NCI-H2029 treated with DMSO at 0.1 percent for 48 hours (cell line): ENCODE measurements at regions not wholly inside any gene's neighbourhood (a gene's known extent, or its start where the extent isn't known, plus 50 kb on each side); places are given as distances from the start of the nearest gene placed in this dataset.

Source experiments
- DNase-seq: peaks from one replicate; lab custom pipeline; 2025; lab: John Stamatoyannopoulos, UW

GRCh38 chr6:105587349-105588122, 184.7 kb upstream of the PREP start:
- DNase-seq, result no peak

DNA sequence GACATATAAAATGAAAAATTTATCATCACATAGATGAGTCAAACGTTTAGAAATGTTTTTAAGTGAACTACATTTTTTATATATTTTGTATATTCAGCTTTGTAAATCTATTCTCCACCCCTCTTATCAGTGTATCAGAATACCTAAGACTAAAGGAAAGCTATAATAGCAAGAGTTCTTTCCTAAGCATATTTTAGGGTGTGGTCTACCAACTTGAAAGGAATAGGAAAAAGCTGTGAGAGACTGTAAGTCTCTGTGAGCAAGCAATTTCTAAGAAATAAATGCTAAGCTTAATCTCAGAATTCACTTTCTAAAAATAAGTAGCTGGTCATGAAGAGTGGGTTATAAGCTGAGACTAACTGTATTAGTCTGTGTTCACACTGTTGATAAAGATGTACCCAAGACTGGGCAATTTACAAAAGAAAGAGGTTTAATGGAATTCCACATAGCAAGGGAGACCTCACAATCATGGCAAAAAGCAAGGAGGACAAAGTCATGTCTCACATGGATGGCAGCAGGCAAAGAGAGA, 175.4 kb upstream of the PREP start:
- no peak for DNase-seq

- no peak for DNase-seq
Measured at GRCh38 chr6:105573556-105573955, 170.7 kb upstream of the PREP start.

GRCh38 chr6:105573138-105573537, 170.3 kb upstream of the PREP start:
- no peak for DNase-seq

- no peak for DNase-seq
Measured at GRCh38 chr6:105570416-105570815, 167.5 kb upstream of the PREP start.

DNA sequence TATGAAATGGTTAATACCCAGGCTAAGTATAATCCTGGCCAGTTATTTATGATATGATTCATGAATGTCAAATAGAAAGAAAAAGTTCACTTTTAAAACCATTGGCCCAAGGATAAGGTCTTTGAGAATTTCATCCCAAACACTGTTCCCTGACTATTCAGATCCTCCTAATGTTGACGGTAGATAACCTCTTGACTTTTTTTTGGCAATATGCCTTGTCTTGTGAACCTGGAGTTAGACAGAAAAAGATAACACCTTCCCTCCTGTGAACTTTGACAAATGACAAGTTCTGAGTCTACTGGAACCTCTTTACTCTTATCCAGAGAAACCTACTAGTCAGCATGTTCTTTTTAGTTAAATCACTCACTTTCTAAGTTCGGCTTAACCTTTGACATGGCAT, 166.8 kb upstream of the PREP start:
- no peak for DNase-seq

DNA sequence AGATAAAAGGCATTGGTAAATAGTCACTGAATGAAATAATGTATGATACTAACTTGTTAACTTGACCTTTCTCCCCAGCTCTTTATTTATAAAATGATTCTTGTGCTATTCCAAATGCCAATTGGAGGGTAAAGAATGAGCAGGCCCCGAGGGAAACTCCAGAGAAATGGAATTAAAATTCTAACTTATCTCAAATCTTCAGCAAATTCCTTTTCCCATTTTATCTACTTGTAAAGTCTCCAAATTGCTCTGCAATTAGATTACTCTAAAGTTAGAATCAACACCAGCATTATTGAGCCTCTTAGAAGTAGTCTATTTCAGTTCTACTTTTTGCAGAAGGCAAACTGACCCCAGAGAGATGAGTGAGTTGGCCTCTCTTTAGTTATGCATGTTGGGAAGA, 165.9 kb upstream of the PREP start:
- DNase-seq, result no peak

- no peak for DNase-seq
Measured at GRCh38 chr6:105568142-105568541, 165.3 kb upstream of the PREP start.

DNA sequence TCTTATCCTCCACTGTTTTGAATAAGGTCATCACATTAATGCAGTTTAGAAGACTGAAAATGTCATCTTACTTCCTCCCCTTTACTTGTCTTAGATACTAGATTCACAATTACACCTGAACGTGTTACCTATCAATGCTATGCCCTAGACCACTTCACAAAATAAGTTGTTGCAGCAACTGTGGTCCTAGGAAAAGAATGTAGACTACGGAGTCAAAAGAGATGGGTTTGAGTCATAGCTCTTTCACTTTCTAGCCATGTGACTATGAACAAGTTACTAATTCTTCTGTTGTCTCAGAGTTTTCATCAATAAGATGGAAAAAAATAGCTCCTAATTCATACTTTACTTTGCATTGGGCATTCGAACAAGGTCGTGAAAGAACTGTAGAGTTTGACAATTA, 164.3 kb upstream of the PREP start:
- no peak for DNase-seq

DNA sequence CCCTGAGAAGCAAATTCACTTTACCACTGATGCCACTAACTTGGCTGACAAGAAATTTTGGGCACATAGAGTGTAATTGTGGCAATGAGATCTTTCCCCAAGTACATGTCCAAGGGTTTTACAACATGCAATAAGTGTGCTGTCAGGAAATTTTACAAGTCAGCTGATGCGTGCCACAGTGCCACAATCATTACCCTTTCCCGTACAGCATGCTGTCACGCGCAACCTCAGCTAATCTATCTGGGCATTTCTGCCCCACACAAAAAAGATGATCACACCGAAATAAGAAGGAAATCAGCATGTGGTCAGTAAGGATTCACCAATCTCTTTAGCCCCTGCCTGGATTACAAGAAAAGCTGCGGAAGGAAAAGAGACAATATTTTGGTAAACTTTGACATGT, 163.6 kb upstream of the PREP start:
- DNase-seq, result no peak

DNA sequence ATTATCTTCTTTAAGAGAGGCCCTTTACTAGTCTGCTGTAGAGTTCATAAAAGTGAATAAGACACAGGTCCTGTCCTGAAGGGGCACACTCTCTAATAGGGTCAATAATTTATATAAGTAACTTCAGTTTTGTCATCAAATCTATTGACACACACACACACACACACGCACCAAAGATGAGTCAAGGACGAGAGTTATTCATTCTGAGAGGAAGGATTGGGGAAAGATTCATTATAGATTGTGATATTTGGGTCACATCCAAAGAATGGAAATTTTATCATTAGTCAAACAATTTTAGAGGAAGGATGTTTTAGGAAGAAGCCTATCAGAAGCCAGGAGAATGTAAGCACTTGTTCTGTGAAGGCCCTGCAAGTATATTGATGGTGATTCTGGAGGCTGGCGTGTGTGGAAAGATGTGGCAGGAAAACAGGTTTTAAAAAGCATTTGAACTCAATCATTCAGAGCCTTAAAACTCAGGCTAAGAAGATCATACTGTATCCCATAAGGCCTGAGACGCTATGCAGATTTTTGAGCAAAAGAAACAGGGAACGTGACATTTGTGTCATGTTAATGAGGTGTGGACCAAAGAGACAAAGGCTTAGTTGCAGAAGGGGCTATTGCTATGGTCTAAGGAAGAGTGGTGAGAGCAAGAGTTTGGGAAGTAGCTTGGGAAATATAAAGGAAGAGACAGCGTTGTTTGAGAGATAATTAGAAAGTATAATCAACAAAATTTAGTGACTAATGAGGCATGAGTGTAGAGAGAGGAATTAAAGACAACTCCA, 161.4 kb upstream of the PREP start:
- DNase-seq, result no peak

DNA sequence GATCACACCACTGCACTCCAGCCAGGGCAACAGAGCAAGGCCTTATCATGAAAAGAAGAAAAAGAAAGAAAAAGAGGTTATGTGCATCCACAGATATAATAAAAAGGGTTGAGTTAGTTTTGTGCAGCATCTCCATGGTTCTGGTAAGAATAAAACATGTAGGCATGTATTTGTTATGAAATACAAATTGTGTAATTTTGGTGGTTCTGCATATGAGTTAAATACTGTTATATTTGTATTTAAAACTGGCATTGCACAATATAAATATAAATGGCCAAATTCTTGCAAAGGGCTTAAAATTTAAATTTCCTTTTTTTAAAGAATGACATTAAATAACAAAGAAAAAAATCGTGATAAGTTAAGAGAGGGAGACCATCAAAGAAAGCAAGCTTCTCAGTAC, 159.1 kb upstream of the PREP start:
- DNase-seq, result no peak

GRCh38 chr6:105561486-105561885, 158.6 kb upstream of the PREP start:
- no peak for DNase-seq

GRCh38 chr6:105560611-105561066, 157.8 kb upstream of the PREP start:
- no peak for DNase-seq

DNA sequence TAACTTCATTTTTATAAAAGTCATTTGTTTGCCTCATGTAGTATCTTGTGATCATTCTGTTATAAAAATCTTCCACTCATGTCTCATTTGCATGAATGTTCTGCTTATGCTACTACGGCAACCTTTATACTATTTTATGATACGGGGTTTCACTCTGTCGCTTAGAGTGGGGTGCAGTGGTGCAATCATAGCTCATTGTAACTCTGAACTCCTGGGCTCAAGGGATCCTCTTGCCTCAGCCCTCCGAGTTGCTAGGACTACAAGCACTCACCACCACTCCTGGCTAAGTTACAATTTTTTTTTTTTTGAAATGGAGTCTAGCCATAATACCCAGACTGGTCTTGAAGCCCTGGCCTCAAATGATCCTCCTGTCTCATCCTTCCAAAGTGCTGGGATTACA, 154.4 kb upstream of the PREP start:
- no peak for DNase-seq

DNA sequence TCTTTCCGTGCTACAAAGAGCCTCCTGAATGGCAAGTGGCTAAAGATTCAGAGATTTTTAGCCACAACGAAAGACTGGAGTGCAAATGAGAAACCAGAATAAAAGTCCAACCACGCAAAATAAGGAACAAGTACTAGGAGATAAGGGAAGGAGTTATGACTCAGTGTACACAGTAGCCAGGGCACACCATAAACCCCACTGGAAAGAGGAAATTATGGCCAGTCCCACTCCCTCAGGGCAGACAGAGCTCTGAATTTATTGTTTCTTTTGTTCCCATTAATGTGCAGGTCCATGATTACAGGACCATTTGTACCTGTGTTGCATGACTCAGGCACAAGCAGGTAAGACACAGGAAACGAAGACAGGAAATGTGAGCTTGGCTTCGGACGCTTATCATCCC, 150.3 kb upstream of the PREP start:
- no peak for DNase-seq

GRCh38 chr6:105550955-105551620, 148.2 kb upstream of the PREP start:
- no peak for DNase-seq

DNA sequence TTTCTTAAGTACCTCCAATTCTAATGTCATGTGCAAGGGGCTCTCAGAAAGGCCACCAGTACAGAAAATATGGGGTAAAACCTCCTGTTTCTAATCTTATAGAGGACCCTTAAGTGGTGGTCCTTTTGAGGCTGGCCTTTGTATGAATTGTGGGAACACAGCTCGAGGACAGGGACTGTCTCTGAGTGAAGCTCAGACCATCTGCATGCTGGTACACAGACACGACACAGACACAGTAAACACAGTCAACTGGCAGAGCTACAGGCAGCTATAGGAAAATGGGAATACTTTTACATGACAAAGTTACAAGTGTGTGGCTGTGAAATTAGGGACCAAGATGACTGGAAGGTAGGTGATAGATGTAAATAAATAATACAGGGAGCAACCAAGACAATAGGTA, 143.9 kb upstream of the PREP start:
- no peak for DNase-seq

GRCh38 chr6:105545947-105546731, 143.3 kb upstream of the PREP start:
- DNase-seq, result no peak

GRCh38 chr6:105545228-105545920, 142.5 kb upstream of the PREP start:
- no peak for DNase-seq

GRCh38 chr6:105539911-105540310, 137.0 kb upstream of the PREP start:
- DNase-seq, result no peak
